ENCODE measurements at regions not wholly inside any gene's neighbourhood (a gene's known extent, or its start where the extent isn't known, plus 50 kb on each side); places are given as distances from the start of the nearest gene placed in this dataset.

- peak overlapping the region; percentile 99 for H3K27ac Mint-ChIP-seq
These were observed 55.3 kb upstream of the DPH5 start for GRCh38 chr1:101080859-101081258.

GRCh38 chr1:101079341-101079740, 53.8 kb upstream of the DPH5 start:
- CTCF ChIA-PET: no interaction called here
- H3K36me3 Mint-ChIP-seq: peaks cover 77% of the 10 kb centered on the region

More at GRCh38 chr1:101080859-101081258, 55.3 kb upstream of the DPH5 start:
- H3K27me3 Mint-ChIP-seq: no peaks in the 10 kb centered on the region
- DNase-seq: no peak
- peaks cover 71% of the 10 kb centered on the region for H3K4me1 Mint-ChIP-seq
- H3K4me3 Mint-ChIP-seq: no peak overlapping the region
- H3K9me3 Mint-ChIP-seq: peaks cover 27% of the 10 kb centered on the region
- H3K36me3 Mint-ChIP-seq: peaks cover 77% of the 10 kb centered on the region
- CTCF ChIA-PET: no interaction called here

GRCh38 chr1:101077849-101078248, 52.3 kb upstream of the DPH5 start:
- peaks cover 27% of the 10 kb centered on the region for H3K9me3 Mint-ChIP-seq
- peaks cover 56% of the 10 kb centered on the region for H3K4me1 Mint-ChIP-seq
- no peak for DNase-seq
- H3K27ac Mint-ChIP-seq: peak overlapping the region; percentile 64
- CTCF ChIA-PET: no interaction called here
- no peaks in the 10 kb centered on the region for H3K27me3 Mint-ChIP-seq
- no peak overlapping the region for H3K4me3 Mint-ChIP-seq
- H3K36me3 Mint-ChIP-seq: peaks cover 70% of the 10 kb centered on the region

More at GRCh38 chr1:101079341-101079740, 53.8 kb upstream of the DPH5 start:
- Mint-ChIP-seq H3K4me3 (no peak overlapping the region), H3K27me3 (no peaks in the 10 kb centered on the region), H3K27ac (no peak overlapping the region), H3K9me3 (peaks cover 27% of the 10 kb centered on the region), H3K4me1 (peaks cover 64% of the 10 kb centered on the region)
- DNase-seq: no peak

- H3K36me3 Mint-ChIP-seq: peaks cover 74% of the 10 kb centered on the region
- CTCF ChIA-PET: interaction anchor here (1.0 kb wide), 1 partner anchor 215 kb away, joined by 3 read pairs; no protein-coding TSS in a partner anchor
These were observed 50.3 kb upstream of the DPH5 start for GRCh38 chr1:101075926-101076325.

More at GRCh38 chr1:101075926-101076325, 50.3 kb upstream of the DPH5 start:
- H3K9me3 Mint-ChIP-seq: peaks cover 25% of the 10 kb centered on the region
- no peak overlapping the region for H3K4me3 Mint-ChIP-seq
- no peak for DNase-seq
- no peak overlapping the region for H3K27ac Mint-ChIP-seq
- H3K27me3 Mint-ChIP-seq: no peaks in the 10 kb centered on the region
- H3K4me1 Mint-ChIP-seq: peaks cover 51% of the 10 kb centered on the region
